MM.1S (cell line): ENCODE measurements at regions not wholly inside any gene's neighbourhood (a gene's known extent, or its start where the extent isn't known, plus 50 kb on each side); places are given as distances from the start of the nearest gene placed in this dataset.

ENCODE experiments used
- DNase-seq: peaks from one replicate; pipeline ENCODE4 v3.0.0-alpha.2; 2015
- H2AFZ ChIP-seq: fragments of 300-600 bp; sonication (generic); 2 replicates; pipeline ENCODE4 v1.6.0; 2016; ENCODE audit warnings: antibody characterized with exemption, low read length
- H3F3A ChIP-seq: fragments of 300-600 bp; sonication (generic); 2 replicates; pipeline ENCODE4 v1.6.1; 2016; ENCODE audit warnings: mild to moderate bottlenecking, antibody characterized with exemption, low read length, moderate library complexity, mixed read lengths; ENCODE audit not compliant: insufficient read depth
- H3K27ac ChIP-seq: fragments of 300-600 bp; sonication (generic); 2 replicates; pipeline ENCODE4 v1.5.1; 2016; ENCODE audit warnings: mild to moderate bottlenecking, low read length
- H3K27me3 ChIP-seq: fragments of 300-600 bp; sonication (generic); replicated peaks from 2 replicates; pipeline ENCODE4 v1.6.0; 2016; ENCODE audit warnings: low read length; ENCODE audit not compliant: insufficient read depth
- H3K36me3 ChIP-seq: fragments of 300-600 bp; sonication (generic); replicated peaks from 2 replicates; pipeline ENCODE4 v1.6.1; 2016; ENCODE audit warnings: mild to moderate bottlenecking, low read length, mixed read lengths; ENCODE audit not compliant: insufficient read depth
- H3K4me1 ChIP-seq: fragments of 300-600 bp; sonication (generic); 2 replicates; pipeline ENCODE4 v1.6.1; 2016; ENCODE audit warnings: low read length, mixed read lengths
- H3K4me2 ChIP-seq: fragments of 300-600 bp; sonication (generic); 2 replicates; pipeline ENCODE4 v1.6.0; 2016; ENCODE audit warnings: low read depth, low read length
- H3K4me3 ChIP-seq: fragments of 300-600 bp; sonication (generic); 2 replicates; pipeline ENCODE4 v1.5.1; 2016; ENCODE audit warnings: low read length, mixed read lengths
- H3K79me2 ChIP-seq: fragments of 300-600 bp; sonication (generic); 2 replicates; pipeline ENCODE4 v1.6.1; 2016; ENCODE audit warnings: mixed run types, low read length, mixed read lengths
- H3K9ac ChIP-seq: fragments of 300-600 bp; sonication (generic); 2 replicates; pipeline ENCODE4 v1.6.1; 2016; ENCODE audit warnings: low read length, mixed read lengths
- H3K9me2 ChIP-seq: fragments of 300-600 bp; sonication (generic); replicated peaks from 2 replicates; pipeline ENCODE4 v1.6.1; 2016; ENCODE audit warnings: mild to moderate bottlenecking, low read length, mixed read lengths; ENCODE audit not compliant: insufficient read depth
- H3K9me3 ChIP-seq: fragments of 300-600 bp; sonication (generic); replicated peaks from 2 replicates; pipeline ENCODE4 v1.6.1; 2016; ENCODE audit warnings: mild to moderate bottlenecking, low read length, mixed read lengths; ENCODE audit not compliant: insufficient read depth
- H4K20me1 ChIP-seq: fragments of 300-600 bp; sonication (generic); 2 replicates; pipeline ENCODE4 v1.6.1; 2016; ENCODE audit warnings: mild to moderate bottlenecking, low read length, moderate library complexity, mixed read lengths; ENCODE audit not compliant: insufficient read depth
- CTCF ChIP-seq: fragments of 300-600 bp; sonication (generic); IDR thresholded peaks from 2 replicates; pipeline ENCODE4 v1.5.1; 2016; ENCODE audit warnings: antibody characterized with exemption, low read length, mixed read lengths
- EZH2 ChIP-seq: fragments of 300-600 bp; sonication (generic); optimal IDR thresholded peaks from 2 replicates; pipeline ENCODE3; 2017; ENCODE audit warnings: low read depth, mild to moderate bottlenecking, antibody characterized with exemption, low read length, mixed read lengths
- EZH2phosphoT487 ChIP-seq: fragments of 300-600 bp; sonication (generic); IDR thresholded peaks from 2 replicates; pipeline ENCODE4 v1.6.1; 2018; ENCODE audit warnings: antibody characterized with exemption, low read length

GRCh38 chr2:34979148-34979547, 1376.4 kb upstream of the CRIM1 start:
- Histone ChIP-seq H3K79me2 (no peaks in the 10 kb centered on the region), H3F3A (no peaks in the 10 kb centered on the region), H3K9ac (no peak overlapping the region), H3K9me2 (no peaks in the 10 kb centered on the region), H3K4me1 (no peaks in the 10 kb centered on the region), H4K20me1 (no peaks in the 10 kb centered on the region), H3K4me2 (no peak overlapping the region), H3K36me3 (no peaks in the 10 kb centered on the region), H2AFZ (no peak overlapping the region), H3K9me3 (no peaks in the 10 kb centered on the region), H3K27me3 (no peaks in the 10 kb centered on the region), H3K27ac (no peak overlapping the region), H3K4me3 (no peak overlapping the region)
- TF ChIP-seq EZH2 (no peak), EZH2phosphoT487 (no peak), CTCF (no peak)
- DNase-seq = no peak

GRCh38 chr2:34961822-34962221, 1362.7 kb upstream of the FAM98A start:
- Histone ChIP-seq H3K9me2 (no peaks in the 10 kb centered on the region), H3K27ac (no peak overlapping the region), H3K9ac (no peak overlapping the region), H3K4me2 (no peak overlapping the region), H3K27me3 (no peaks in the 10 kb centered on the region), H3F3A (no peaks in the 10 kb centered on the region), H3K36me3 (no peaks in the 10 kb centered on the region), H3K9me3 (no peaks in the 10 kb centered on the region), H3K4me3 (no peak overlapping the region), H2AFZ (no peak overlapping the region), H3K4me1 (no peaks in the 10 kb centered on the region), H3K79me2 (no peaks in the 10 kb centered on the region), H4K20me1 (no peaks in the 10 kb centered on the region)
- no peak for DNase-seq
- TF ChIP-seq EZH2 (no peak), EZH2phosphoT487 (no peak), CTCF (no peak)

GRCh38 chr2:34954758-34955157, 1355.7 kb upstream of the FAM98A start:
- no peaks in the 10 kb centered on the region for H3F3A ChIP-seq
- H3K4me1 ChIP-seq = no peaks in the 10 kb centered on the region
- no peaks in the 10 kb centered on the region for H3K9me3 ChIP-seq
- H3K27me3 ChIP-seq = no peaks in the 10 kb centered on the region
- H3K4me3 ChIP-seq = no peak overlapping the region
- no peak for TF ChIP-seq EZH2
- no peak for TF ChIP-seq CTCF
- TF ChIP-seq EZH2phosphoT487 = no peak
- no peak overlapping the region for H3K27ac ChIP-seq
- H2AFZ ChIP-seq = no peak overlapping the region
- H3K36me3 ChIP-seq = no peaks in the 10 kb centered on the region
- no peak for DNase-seq
- H4K20me1 ChIP-seq = no peaks in the 10 kb centered on the region
- H3K9ac ChIP-seq = no peak overlapping the region
- H3K79me2 ChIP-seq = no peaks in the 10 kb centered on the region
- no peak overlapping the region for H3K4me2 ChIP-seq
- H3K9me2 ChIP-seq = no peaks in the 10 kb centered on the region

GRCh38 chr2:34950797-34951196, 1351.7 kb upstream of the FAM98A start:
- Histone ChIP-seq H2AFZ (no peak overlapping the region), H3K4me3 (no peak overlapping the region), H3K9ac (no peak overlapping the region), H3K27me3 (no peaks in the 10 kb centered on the region), H3K4me1 (no peaks in the 10 kb centered on the region), H3F3A (no peaks in the 10 kb centered on the region), H3K9me3 (no peaks in the 10 kb centered on the region), H4K20me1 (no peaks in the 10 kb centered on the region), H3K79me2 (no peaks in the 10 kb centered on the region), H3K4me2 (no peak overlapping the region), H3K27ac (no peak overlapping the region), H3K9me2 (no peaks in the 10 kb centered on the region), H3K36me3 (no peaks in the 10 kb centered on the region)
- TF ChIP-seq CTCF (no peak), EZH2 (no peak), EZH2phosphoT487 (no peak)
- no peak for DNase-seq
